ENCODE measurements at regions not wholly inside any gene's neighbourhood (a gene's known extent, or its start where the extent isn't known, plus 50 kb on each side); places are given as distances from the start of the nearest gene placed in this dataset.

DNA sequence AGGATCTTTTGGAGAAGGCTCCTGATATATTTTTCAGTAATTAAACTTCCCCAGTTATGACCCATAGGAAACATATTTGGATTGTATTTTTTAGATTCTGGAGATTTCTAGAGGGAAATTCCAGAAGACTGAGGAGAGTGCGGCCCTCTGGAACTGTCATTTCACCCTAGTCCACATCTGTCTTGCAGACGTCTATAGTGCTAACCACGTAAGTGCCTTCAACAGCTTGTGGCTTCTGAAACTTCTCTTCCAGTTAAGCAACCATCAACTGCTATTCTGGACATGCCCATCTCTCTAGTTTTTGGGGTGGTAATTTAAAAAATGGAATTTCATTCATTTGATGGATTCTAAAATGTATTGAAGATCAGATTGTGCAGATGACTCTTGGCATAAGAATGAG, 1098.8 kb downstream of the TMEM121 start:
- TF ChIP-seq, protein P1, sequence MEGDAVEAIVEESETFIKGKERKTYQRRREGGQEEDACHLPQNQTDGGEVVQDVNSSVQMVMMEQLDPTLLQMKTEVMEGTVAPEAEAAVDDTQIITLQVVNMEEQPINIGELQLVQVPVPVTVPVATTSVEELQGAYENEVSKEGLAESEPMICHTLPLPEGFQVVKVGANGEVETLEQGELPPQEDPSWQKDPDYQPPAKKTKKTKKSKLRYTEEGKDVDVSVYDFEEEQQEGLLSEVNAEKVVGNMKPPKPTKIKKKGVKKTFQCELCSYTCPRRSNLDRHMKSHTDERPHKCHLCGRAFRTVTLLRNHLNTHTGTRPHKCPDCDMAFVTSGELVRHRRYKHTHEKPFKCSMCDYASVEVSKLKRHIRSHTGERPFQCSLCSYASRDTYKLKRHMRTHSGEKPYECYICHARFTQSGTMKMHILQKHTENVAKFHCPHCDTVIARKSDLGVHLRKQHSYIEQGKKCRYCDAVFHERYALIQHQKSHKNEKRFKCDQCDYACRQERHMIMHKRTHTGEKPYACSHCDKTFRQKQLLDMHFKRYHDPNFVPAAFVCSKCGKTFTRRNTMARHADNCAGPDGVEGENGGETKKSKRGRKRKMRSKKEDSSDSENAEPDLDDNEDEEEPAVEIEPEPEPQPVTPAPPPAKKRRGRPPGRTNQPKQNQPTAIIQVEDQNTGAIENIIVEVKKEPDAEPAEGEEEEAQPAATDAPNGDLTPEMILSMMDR (IDR thresholded peaks at IDR 0.05; ENCODE audit: insufficient read depth, low read depth, low read length), result no peak
- TF ChIP-seq EZH2 (IDR thresholded peaks at IDR 0.05; ENCODE audit: insufficient read depth, low read length), result no peak
